ENCODE measurements at regions not wholly inside any gene's neighbourhood (a gene's known extent, or its start where the extent isn't known, plus 50 kb on each side); places are given as distances from the start of the nearest gene placed in this dataset.

DNA sequence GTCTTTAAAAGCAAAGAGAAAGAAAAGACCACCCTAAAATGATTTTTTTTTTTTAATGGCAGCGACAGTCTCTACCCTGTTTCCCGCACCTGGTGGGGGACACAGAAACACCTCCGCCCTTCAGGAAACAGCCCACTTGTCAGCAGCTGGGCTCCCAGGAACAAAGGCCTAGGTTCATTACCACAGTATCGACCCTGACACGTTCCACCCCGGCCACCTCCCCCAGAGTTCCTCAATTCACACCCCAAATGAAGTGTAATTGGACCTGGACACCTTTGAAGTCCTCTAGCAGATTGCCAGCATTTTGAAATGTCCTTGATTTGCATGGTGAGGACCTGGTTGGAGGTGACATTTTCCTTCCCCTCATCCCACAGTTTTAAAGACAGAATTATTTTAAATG, 175.0 kb upstream of the BCOR start:
- Histone ChIP-seq H3K4me1 (peaks cover 0 to under 1% of the 10 kb centered on the region in 2 donors), H3K36me3 (no peaks in the 10 kb centered on the region), H3K4me3 (no peak overlapping the region), H3K9me3 (peaks cover 0 to 3% of the 10 kb centered on the region in 2 donors), H3K27me3 (no peaks in the 10 kb centered on the region), H3K27ac (no peak overlapping the region)
- intact Hi-C loops (cut with DNase I): no loop called here
- DNase-seq: no peak
- ATAC-seq: no peak
- TF ChIP-seq, protein P1, sequence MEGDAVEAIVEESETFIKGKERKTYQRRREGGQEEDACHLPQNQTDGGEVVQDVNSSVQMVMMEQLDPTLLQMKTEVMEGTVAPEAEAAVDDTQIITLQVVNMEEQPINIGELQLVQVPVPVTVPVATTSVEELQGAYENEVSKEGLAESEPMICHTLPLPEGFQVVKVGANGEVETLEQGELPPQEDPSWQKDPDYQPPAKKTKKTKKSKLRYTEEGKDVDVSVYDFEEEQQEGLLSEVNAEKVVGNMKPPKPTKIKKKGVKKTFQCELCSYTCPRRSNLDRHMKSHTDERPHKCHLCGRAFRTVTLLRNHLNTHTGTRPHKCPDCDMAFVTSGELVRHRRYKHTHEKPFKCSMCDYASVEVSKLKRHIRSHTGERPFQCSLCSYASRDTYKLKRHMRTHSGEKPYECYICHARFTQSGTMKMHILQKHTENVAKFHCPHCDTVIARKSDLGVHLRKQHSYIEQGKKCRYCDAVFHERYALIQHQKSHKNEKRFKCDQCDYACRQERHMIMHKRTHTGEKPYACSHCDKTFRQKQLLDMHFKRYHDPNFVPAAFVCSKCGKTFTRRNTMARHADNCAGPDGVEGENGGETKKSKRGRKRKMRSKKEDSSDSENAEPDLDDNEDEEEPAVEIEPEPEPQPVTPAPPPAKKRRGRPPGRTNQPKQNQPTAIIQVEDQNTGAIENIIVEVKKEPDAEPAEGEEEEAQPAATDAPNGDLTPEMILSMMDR (IDR thresholded peaks at IDR 0.05): no peak

DNA sequence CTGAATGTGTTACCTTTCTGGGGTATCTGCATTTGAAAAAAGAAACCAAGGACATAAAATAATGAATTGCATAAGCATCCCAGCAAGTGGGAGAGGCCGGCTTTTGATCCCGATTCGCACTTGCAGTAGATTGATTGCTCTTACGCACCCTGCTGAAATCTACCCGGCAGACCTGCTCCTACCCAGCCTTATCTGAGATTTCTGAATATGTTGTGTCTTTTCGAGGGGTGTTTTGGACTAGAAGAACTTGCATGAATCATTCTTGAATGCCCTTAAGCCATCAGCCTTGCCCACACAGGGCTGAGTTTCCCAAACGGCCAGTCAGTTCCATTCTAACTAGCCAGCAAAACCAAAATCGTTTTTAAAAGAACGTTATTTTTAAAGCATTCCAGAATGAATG, 174.4 kb upstream of the BCOR start:
- peaks cover 0 to 3% of the 10 kb centered on the region in 2 donors for H3K9me3 ChIP-seq
- no peaks in the 10 kb centered on the region for H3K36me3 ChIP-seq
- no peaks in the 10 kb centered on the region for H3K27me3 ChIP-seq
- no peak overlapping the region for H3K27ac ChIP-seq
- DNase-seq: no peak
- TF ChIP-seq, protein P1 (IDR thresholded peaks at IDR 0.05): no peak
- no peak overlapping the region for H3K4me3 ChIP-seq
- intact Hi-C loops (cut with DNase I): no loop called here
- ATAC-seq: no peak
- H3K4me1 ChIP-seq: peaks cover 0 to 7% of the 10 kb centered on the region in 2 donors

DNA sequence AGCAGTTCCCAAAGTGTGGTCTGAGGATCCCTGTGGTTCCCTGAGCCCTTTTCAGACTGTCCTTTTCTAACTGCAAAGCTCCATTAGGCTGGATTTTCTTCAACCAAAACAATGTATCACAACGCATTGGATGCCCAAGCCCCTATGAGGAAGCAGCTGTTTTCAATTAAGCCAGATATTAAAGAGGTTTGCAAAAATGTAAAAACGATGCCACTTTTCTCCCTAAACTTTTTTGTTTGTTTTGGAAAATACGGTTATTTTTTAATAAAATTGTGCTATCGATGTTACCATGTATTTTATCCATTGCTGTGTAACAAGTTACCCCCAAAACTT, 170.4 kb upstream of the BCOR start:
- no peaks in the 10 kb centered on the region for H3K9me3 ChIP-seq
- DNase-seq (no peak), ATAC-seq (no peak)
- TF ChIP-seq, protein P1 (IDR thresholded peaks at IDR 0.05): no peak
- peaks cover 0 to 5% of the 10 kb centered on the region in 2 donors for H3K27me3 ChIP-seq
- peaks cover 3 to 16% of the 10 kb centered on the region in 2 donors for H3K4me1 ChIP-seq
- no peak overlapping the region for H3K4me3 ChIP-seq
- intact Hi-C loops (cut with DNase I): loop anchor here in 1 of 2 donors (10.0 kb wide), 1 partner anchor 113 kb away; no protein-coding TSS in a partner anchor
- H3K27ac ChIP-seq: no peak overlapping the region
- no peaks in the 10 kb centered on the region for H3K36me3 ChIP-seq

DNA sequence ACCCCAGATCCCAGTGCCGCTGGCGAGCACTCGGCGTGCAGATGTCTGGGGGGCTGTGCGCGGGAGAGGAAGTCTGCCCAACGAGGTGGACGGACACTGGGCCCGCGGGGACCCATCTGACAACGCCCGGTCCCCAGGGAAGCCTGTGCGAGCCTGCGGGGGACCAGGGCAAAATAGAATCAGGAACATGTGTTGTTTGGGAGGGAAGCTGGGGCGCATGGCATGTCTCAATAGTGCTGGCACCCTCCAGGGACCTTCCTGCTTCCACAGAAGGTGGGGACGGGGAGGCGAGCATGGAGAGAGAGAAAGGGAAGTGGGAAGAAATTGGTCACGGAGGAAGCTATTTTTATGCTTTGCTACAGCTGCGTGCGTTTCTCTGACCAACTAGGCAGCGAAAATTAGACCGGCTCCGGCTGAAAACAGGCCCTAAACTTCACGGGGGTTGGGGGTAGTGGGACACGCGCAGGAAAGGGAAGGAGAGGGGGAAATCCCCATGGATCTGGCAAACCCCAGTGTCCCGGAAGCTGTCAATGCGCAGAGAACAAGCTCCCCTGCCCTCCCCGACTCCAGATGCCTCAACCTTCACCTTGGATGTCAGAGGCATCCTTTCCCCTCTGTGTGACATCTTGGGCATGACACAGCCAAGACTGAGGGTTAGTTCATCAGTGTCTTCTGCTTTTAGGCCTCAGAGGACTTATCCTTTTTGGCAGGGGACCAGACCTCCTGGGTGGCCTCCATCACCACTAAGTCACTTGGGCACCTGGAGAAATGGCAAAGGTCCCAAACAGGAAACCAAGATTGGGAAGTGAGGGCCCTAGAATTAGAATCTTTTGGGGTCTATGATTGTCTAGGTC, 169.8 kb upstream of the BCOR start:
- Histone ChIP-seq H3K4me1 (peaks cover 3 to 16% of the 10 kb centered on the region in 2 donors), H3K9me3 (no peaks in the 10 kb centered on the region), H3K4me3 (peak overlapping the region; percentile 21 to 45), H3K27ac (peak overlapping the region; percentile 19 to 65), H3K36me3 (no peaks in the 10 kb centered on the region), H3K27me3 (peaks cover 0 to 5% of the 10 kb centered on the region in 2 donors)
- TF ChIP-seq, protein P1 (IDR thresholded peaks at IDR 0.05): no peak
- DNase-seq: no peak
- intact Hi-C loops (cut with DNase I): loop anchor here in 1 of 2 donors (10.0 kb wide), 1 partner anchor 113 kb away; no protein-coding TSS in a partner anchor
- peak; percentile 5 for ATAC-seq

DNA sequence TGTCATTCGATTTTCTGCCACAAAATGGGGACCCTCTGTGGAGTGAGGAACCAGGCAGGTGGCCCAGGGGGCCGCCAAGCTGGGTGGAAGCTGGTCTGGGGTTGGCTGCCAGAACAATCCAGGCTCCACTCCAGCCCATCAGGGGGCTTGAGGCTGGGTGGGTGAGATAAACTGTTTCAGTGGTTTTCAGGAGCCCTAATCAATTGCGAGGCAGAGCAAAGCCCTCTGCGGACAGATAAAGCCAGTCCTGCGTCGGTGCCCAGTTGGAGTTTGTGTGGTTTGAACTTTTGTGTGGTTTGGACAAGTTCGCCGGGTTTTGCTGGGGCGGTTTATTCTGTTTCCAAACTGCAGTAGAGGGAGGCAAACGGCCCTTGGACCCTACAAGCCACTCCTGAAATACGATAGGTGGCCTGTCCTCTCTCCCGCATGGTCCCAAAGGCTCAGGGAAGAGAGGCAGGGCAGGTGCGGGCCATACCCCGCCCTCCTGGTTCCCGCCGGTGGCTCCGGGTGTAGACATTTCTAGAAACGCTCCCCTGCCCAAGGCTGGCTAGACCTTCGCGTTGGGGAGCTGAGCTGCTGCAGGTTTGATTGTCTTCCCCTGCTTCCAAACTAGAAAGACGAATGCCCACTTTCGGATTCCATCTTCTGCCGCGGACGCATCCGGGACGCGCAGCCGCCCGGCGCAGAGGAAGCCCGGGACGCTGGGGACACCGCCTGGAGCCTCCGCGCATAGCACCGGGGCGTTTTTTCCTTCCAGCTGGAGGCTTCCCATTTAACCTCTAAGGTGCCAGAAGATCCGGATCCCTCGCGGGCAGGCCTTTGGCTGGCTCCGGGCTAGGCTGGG, 169.0 kb upstream of the BCOR start:
- ATAC-seq: peak; percentile 89
- Histone ChIP-seq H3K27ac (peak overlapping the region; percentile 19 to 65), H3K4me1 (peaks cover 3 to 16% of the 10 kb centered on the region in 2 donors), H3K4me3 (peak overlapping the region; percentile 21 to 45), H3K36me3 (no peaks in the 10 kb centered on the region), H3K9me3 (no peaks in the 10 kb centered on the region), H3K27me3 (peaks cover 0 to 5% of the 10 kb centered on the region in 2 donors)
- peak; percentile 68 to 89 (median 74) for DNase-seq
- TF ChIP-seq, protein P1 (IDR thresholded peaks at IDR 0.05): peak; percentile 53 to 60
- intact Hi-C loops (cut with DNase I): loop anchor here in 1 of 2 donors (10.0 kb wide), 1 partner anchor 112 kb away; no protein-coding TSS in a partner anchor

Data from left lung (tissue), 4 donors.